BLaER1 (cell line): ENCODE measurements at regions not wholly inside any gene's neighbourhood (a gene's known extent, or its start where the extent isn't known, plus 50 kb on each side); places are given as distances from the start of the nearest gene placed in this dataset.
A peak's percentile ranks its signal among the peaks of the same experiment; 100 is the strongest.

Experiments used
- H3K27ac ChIP-seq: shearing (Covaris generic); formaldehyde crosslinking; 2 replicates; pipeline ENCODE4 v1.8.1; 2022
- H3K27me3 ChIP-seq: shearing (Covaris generic); formaldehyde crosslinking; 2 replicates; pipeline ENCODE4 v1.8.1; 2022
- H3K36me3 ChIP-seq: shearing (Covaris generic); formaldehyde crosslinking; 2 replicates; pipeline ENCODE4 v1.8.1; 2022
- H3K4me1 ChIP-seq: shearing (Covaris generic); formaldehyde crosslinking; 2 replicates; pipeline ENCODE4 v1.8.1; 2022
- H3K4me2 ChIP-seq: shearing (Covaris generic); formaldehyde crosslinking; 2 replicates; pipeline ENCODE4 v1.8.1; 2022
- H3K4me3 ChIP-seq: shearing (Covaris generic); formaldehyde crosslinking; 2 replicates; pipeline ENCODE4 v1.8.1; 2022
- H3K9ac ChIP-seq: shearing (Covaris generic); formaldehyde crosslinking; 2 replicates; pipeline ENCODE4 v1.8.1; 2022
- H3K9me3 ChIP-seq: shearing (Covaris generic); formaldehyde crosslinking; 2 replicates; pipeline ENCODE4 v1.8.1; 2022
- H4K20me1 ChIP-seq: shearing (Covaris generic); formaldehyde crosslinking; 2 replicates; pipeline ENCODE4 v1.8.1; 2022
- Cebpa-rat ChIP-seq: shearing (Covaris generic); IDR thresholded peaks from 2 replicates; pipeline ENCODE4 v1.8.1; 2022

- H3K4me3 ChIP-seq: no peak overlapping the region
- H4K20me1 ChIP-seq: no peaks in the 10 kb centered on the region
- H3K9me3 ChIP-seq: no peaks in the 10 kb centered on the region
- H3K36me3 ChIP-seq: no peaks in the 10 kb centered on the region
- no peak overlapping the region for H3K27ac ChIP-seq
- no peak overlapping the region for H3K9ac ChIP-seq
- no peaks in the 10 kb centered on the region for H3K27me3 ChIP-seq
- TF ChIP-seq Cebpa-rat: no peak
- peak overlapping the region; percentile 35 for H3K4me2 ChIP-seq
- H3K4me1 ChIP-seq: peaks cover 12% of the 10 kb centered on the region; the same call in 1 of the 2 replicates
Observed at GRCh38 chr5:174312641-174313040, 267.1 kb downstream of the NSG2 start.

- H3K27me3 ChIP-seq: no peaks in the 10 kb centered on the region
Observed at GRCh38 chr5:174313615-174314014, 268.1 kb downstream of the NSG2 start.

GRCh38 chr5:174314261-174314660 lies 268.8 kb downstream of the NSG2 start:
- TF ChIP-seq Cebpa-rat: no peak
- no peaks in the 10 kb centered on the region for H3K27me3 ChIP-seq
- H4K20me1 ChIP-seq: no peaks in the 10 kb centered on the region
- no peaks in the 10 kb centered on the region for H3K9me3 ChIP-seq
- H3K4me2 ChIP-seq: no peak overlapping the region
- H3K36me3 ChIP-seq: no peaks in the 10 kb centered on the region
- no peak overlapping the region for H3K27ac ChIP-seq
- H3K9ac ChIP-seq: no peak overlapping the region
- H3K4me3 ChIP-seq: no peak overlapping the region
- H3K4me1 ChIP-seq: peaks cover 13% of the 10 kb centered on the region; the same call in 1 of the 2 replicates

More at GRCh38 chr5:174313615-174314014, 268.1 kb downstream of the NSG2 start:
- Histone ChIP-seq H3K36me3 (no peaks in the 10 kb centered on the region), H3K4me2 (no peak overlapping the region), H3K9ac (no peak overlapping the region), H4K20me1 (no peaks in the 10 kb centered on the region), H3K4me3 (no peak overlapping the region), H3K27ac (no peak overlapping the region), H3K4me1 (peaks cover 13% of the 10 kb centered on the region; the same call in 1 of the 2 replicates), H3K9me3 (no peaks in the 10 kb centered on the region)
- no peak for TF ChIP-seq Cebpa-rat

DNA sequence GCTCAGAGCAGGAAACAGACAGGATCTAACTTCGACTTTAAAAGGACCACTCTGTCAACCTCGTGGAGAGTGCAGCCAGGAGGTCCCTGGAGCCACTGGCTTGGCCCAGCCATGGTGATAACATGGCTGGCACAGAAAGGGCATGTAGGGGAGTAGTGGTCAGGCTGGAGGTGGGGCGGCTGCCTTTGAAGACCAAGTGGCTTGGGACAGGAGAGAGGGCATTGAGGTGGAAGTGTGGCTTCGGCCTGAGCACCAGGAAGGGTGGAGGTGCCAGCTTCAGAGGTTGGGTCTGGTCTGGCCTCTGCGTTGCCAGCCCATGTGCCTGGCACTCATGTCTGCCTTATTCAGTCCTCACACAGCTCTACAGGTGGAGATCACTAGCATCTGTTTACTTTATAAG lies 270.0 kb downstream of the NSG2 start:
- Histone ChIP-seq H3K27me3 (no peaks in the 10 kb centered on the region), H3K4me3 (no peak overlapping the region), H4K20me1 (no peaks in the 10 kb centered on the region), H3K36me3 (no peaks in the 10 kb centered on the region), H3K4me1 (peaks cover 13% of the 10 kb centered on the region; the same call in 1 of the 2 replicates), H3K9ac (no peak overlapping the region), H3K9me3 (no peaks in the 10 kb centered on the region), H3K4me2 (no peak overlapping the region), H3K27ac (no peak overlapping the region)
- no peak for TF ChIP-seq Cebpa-rat

GRCh38 chr5:174315871-174316270 lies 270.4 kb downstream of the NSG2 start:
- H3K4me1 ChIP-seq: peaks cover 13% of the 10 kb centered on the region; the same call in 1 of the 2 replicates
- H3K9ac ChIP-seq: no peak overlapping the region
- H3K9me3 ChIP-seq: no peaks in the 10 kb centered on the region
- TF ChIP-seq Cebpa-rat: no peak
- H3K36me3 ChIP-seq: no peaks in the 10 kb centered on the region
- no peak overlapping the region for H3K27ac ChIP-seq
- no peak overlapping the region for H3K4me3 ChIP-seq
- no peaks in the 10 kb centered on the region for H4K20me1 ChIP-seq
- no peak overlapping the region for H3K4me2 ChIP-seq
- no peaks in the 10 kb centered on the region for H3K27me3 ChIP-seq

GRCh38 chr5:174316326-174316725 lies 270.8 kb downstream of the NSG2 start:
- Histone ChIP-seq H3K36me3 (no peaks in the 10 kb centered on the region), H3K4me2 (no peak overlapping the region), H4K20me1 (no peaks in the 10 kb centered on the region), H3K27ac (no peak overlapping the region), H3K4me1 (peaks cover 13% of the 10 kb centered on the region; the same call in 1 of the 2 replicates), H3K4me3 (no peak overlapping the region), H3K27me3 (no peaks in the 10 kb centered on the region), H3K9ac (no peak overlapping the region), H3K9me3 (no peaks in the 10 kb centered on the region)
- TF ChIP-seq Cebpa-rat: no peak

- TF ChIP-seq Cebpa-rat: no peak
- H3K36me3 ChIP-seq: no peaks in the 10 kb centered on the region
- no peaks in the 10 kb centered on the region for H3K27me3 ChIP-seq
- no peak overlapping the region for H3K27ac ChIP-seq
- no peak overlapping the region for H3K4me3 ChIP-seq
- H4K20me1 ChIP-seq: no peaks in the 10 kb centered on the region
- no peaks in the 10 kb centered on the region for H3K9me3 ChIP-seq
- peak overlapping the region; percentile 42; the same call in 1 of the 2 replicates for H3K4me2 ChIP-seq
- H3K9ac ChIP-seq: no peak overlapping the region
- H3K4me1 ChIP-seq: peaks cover 10% of the 10 kb centered on the region; the same call in 1 of the 2 replicates
Observed at GRCh38 chr5:174317256-174317894, 271.9 kb downstream of the NSG2 start.

GRCh38 chr5:174318578-174318977 lies 273.1 kb downstream of the NSG2 start:
- Histone ChIP-seq H3K9ac (no peak overlapping the region), H3K4me3 (no peak overlapping the region), H3K9me3 (no peaks in the 10 kb centered on the region), H3K4me1 (peaks cover 8% of the 10 kb centered on the region; the same call in 1 of the 2 replicates), H3K4me2 (no peak overlapping the region), H4K20me1 (no peaks in the 10 kb centered on the region), H3K27me3 (no peaks in the 10 kb centered on the region), H3K27ac (no peak overlapping the region), H3K36me3 (no peaks in the 10 kb centered on the region)
- no peak for TF ChIP-seq Cebpa-rat

GRCh38 chr5:174319551-174319950 lies 274.0 kb downstream of the NSG2 start:
- no peak for TF ChIP-seq Cebpa-rat
- H3K4me3 ChIP-seq: no peak overlapping the region
- no peak overlapping the region for H3K4me2 ChIP-seq
- H4K20me1 ChIP-seq: no peaks in the 10 kb centered on the region
- H3K27ac ChIP-seq: no peak overlapping the region
- H3K27me3 ChIP-seq: no peaks in the 10 kb centered on the region
- no peaks in the 10 kb centered on the region for H3K36me3 ChIP-seq
- H3K9ac ChIP-seq: no peak overlapping the region
- no peaks in the 10 kb centered on the region for H3K9me3 ChIP-seq
- H3K4me1 ChIP-seq: peaks cover 16% of the 10 kb centered on the region

DNA sequence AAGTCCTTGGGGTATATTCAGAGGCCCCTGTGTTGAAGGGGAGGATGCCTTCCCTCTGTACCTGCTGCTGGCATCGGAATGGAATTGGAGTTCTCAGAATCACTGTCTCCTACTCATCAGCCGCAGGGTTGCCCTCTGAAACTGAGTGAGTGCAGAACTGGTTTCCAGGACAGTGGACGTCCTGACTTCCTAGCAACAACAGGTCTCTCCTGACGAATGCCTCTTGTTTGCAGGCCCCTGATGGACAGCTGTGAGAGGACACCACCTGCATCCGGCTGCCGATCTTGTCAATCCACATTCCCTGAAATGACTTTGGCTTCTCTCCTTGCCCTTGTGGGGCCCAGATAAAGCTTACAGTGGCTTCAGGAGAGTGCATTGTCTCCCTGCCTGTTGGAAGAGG lies 274.5 kb downstream of the NSG2 start:
- Histone ChIP-seq H3K9ac (no peak overlapping the region), H4K20me1 (no peaks in the 10 kb centered on the region), H3K36me3 (no peaks in the 10 kb centered on the region), H3K9me3 (no peaks in the 10 kb centered on the region), H3K4me3 (no peak overlapping the region), H3K4me2 (no peak overlapping the region), H3K27me3 (no peaks in the 10 kb centered on the region), H3K27ac (no peak overlapping the region), H3K4me1 (peaks cover 16% of the 10 kb centered on the region)
- no peak for TF ChIP-seq Cebpa-rat
